ENCODE measurements at regions not wholly inside any gene's neighbourhood (a gene's known extent, or its start where the extent isn't known, plus 50 kb on each side); places are given as distances from the start of the nearest gene placed in this dataset.
"Not testable (repeated sequence)": the region's sequence is repeated elsewhere in the genome, so short reads cannot be mapped to it uniquely, and the experiment has no call there.

DNA sequence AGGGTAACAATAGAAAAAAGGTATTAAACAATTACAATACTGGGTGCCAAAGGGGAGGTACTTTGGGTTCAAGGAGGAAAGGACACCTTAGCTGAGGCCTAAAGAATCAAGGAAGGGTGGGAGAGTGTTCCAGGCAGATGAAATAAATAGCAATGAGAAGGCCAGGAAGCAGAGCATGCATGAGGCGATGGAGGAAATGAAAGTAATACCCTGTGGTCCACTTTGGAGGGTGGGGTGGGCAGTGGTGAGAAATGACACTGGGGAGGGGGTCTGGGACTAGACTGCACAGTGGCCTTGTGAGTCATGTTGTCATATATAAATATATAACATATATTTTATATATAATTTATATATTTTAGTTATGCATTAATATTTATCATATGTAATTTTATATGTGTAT, 55.9 kb downstream of the BHLHE40 start:
- DNase-seq: no peak

DNA sequence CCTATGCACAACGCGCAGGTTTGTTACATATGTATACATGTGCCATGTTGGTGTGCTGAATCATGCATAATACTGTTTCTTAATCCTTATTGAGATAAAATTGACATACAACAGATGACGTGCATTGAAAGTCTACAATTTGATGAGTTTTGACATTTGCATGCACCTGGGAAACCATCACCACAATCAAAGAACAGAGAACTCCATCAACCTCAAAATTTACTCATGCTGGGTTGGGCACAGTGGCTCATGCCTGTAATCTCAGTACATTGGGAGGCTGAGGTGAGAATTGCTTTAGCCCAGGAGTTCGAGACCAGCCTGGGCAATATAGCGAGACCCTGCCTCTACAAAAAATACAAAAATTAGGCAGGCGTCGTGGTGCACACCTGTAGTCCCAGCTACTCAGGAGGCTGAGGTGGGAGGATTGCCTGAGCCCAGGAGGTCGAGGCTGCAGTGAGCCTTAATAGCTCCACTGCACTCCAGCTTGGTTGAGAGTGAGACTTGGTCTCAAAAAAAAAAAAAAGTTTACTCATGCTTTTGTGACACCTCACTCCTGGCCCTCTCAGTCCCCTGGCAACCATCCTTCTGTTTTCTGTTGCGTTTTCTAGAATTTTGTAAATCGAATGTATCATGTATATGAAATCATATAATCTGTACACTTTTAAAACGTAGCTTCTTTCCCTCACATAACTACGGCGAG, 56.6 kb downstream of the BHLHE40 start:
- no peak for DNase-seq

DNA sequence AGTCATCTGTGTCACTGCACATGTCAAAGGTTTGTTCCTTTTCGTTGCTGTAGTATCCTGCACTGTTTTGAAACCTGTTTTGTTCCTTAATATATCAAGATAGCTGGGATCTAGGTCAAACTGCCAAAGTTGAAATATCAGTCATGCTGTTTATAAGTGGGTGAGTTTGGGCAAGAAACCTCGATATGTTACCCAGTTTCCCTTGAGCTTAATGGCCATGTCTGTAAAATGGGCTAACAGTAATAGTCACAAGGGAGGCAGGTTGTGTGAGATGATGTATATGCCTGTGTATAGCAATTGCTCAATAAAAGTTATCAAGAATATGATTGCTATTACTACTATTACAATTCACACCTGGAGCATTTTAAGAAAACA, 57.1 kb downstream of the BHLHE40 start:
- no peak for DNase-seq

DNA sequence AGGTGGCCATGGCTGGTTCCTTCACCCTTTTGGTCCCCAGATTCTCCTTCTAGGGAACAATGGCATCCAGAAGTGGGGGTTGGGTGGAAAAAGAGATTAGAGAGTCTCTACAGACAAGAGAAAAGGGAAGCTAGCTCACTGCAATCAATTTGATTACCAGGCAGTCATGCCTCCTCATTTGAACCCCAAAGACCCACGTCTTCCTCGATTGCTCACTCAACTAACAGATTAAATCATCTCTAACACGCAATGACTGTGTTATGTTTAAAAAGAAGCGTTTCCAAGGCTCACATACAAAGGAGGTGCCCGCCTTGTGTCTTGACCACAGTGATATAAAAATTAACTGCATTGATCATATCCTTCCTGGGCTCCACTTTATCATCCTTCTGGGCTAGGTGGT, 57.6 kb downstream of the BHLHE40 start:
- DNase-seq: no peak

DNA sequence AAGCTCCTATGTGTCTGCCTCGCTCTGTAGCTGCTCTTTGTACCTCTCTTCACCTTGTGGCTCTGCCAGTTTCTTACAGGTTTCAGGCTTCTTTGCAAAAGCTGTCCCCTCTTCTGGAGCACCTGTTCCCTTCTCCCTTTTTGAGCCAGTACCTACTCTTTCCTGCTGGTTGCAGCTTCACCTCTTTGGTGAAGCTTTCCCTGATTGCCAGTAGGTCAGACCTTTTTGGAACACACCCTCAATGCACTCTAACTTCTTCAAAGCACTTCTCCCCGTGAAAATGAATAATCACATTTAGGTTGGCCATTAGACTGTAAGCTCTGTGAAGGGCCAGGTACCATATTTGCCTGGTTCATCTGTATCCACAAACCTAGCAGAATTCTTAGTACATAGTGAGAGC, 60.3 kb downstream of the BHLHE40 start:
- DNase-seq: no peak

DNA sequence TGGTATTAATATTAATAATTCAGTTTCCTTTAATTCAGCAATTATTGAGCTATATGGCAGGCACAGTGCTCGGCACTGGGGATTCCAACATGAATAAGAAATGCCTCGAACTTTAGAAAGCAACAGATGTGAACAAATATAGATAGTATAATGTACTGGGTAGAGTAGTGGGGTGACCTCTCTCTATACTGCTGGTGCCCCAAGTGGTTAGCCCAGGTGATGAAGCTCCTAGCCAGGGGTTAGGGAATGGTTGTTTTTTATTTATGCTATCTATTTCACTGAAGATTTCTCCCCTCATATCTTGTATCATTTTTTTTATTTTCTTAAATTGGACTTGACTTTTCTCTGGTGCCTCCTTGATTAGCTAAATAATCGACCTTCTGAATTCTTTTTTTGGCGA, 62.1 kb downstream of the BHLHE40 start:
- DNase-seq: no peak

DNA sequence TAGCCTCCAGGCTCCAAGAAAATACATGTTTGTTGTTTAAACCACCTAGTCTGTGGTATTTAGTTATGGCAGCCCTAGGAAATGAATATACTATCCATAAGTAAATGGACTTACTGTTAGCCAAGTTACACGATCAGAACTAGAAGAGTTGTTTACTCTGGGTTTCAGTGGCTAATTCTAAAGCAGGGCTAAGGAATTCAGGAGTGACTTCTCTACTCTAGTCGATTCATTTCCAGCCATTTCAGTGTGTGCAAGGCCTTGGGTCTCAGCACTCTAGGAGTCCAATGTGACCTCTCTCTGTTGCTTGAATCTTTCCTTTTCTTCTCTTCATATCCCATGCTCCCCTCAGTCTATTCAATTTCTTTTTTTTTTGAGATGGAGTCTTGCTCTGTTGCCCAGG, 66.7 kb downstream of the BHLHE40 start:
- DNase-seq: no peak

DNA sequence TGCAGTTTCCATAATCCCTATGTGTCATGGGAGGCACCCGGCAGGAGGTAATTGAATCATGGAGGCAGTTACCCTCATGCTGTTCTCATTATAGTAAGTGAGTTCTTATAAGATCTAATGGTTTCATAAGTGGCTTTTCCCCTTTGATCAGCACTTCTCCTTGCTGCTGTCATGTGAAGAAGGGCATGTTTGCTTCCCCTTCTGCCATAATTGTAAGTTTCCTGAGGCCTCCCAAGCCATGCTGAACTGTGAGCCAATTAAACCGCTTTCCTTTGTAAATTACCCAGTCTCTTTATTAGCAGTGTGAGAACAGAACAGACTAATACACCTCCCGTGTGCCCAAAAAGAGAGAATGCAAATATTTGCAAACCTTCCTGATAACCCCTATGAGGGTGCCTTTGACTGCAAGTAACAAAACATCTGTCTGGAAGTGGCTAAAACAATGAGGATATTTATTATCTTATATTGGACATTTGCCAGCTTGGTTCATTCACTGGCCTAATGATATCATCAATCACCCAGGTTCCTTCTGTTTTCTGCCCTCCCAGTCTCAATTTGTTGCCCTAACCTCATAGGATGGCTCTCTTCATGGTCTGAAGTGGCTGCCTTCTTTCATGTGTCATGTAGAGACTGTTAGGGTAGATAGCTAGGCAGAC, 68.7 kb downstream of the BHLHE40 start:
- no peak for DNase-seq

DNA sequence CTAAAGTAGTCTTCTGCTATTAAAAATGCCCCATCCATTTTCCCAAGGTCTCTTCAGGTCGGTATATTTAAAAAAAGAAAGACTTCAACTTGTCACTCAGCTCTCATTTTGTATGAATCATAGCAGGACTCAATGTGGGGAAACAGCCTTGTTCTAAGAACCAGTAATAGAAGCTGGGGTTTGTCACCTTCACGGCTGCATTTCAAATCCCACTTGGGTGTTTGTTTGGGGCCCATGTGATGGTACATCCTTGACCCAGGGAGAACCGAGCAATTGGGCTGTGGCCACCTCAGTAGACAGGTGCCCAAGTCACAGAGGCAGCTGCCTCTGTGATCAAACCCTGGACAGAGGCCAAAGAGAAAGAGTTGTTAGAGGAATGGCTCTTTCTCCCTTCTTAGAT, 70.3 kb upstream of the ARL8B start:
- no peak for DNase-seq

DNA sequence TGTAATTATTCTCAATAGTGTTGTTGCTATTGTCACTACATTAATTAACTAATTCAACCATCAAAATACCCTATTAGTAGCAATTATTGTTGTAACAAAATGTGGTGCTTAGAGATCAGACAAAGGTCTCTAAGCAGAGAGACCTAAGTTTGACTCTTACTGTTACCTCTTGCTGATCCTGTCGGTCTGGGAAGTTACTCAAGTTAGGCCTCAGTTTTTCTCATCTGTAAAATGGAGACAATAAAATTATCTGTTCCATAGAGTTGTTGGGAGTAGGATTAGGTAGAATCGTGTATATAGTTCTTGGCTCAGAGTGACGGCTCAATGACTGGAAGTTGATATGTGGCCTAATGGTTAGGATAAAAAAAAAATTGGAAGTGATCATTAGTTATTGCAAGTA, 69.8 kb upstream of the ARL8B start:
- no peak for DNase-seq

DNA sequence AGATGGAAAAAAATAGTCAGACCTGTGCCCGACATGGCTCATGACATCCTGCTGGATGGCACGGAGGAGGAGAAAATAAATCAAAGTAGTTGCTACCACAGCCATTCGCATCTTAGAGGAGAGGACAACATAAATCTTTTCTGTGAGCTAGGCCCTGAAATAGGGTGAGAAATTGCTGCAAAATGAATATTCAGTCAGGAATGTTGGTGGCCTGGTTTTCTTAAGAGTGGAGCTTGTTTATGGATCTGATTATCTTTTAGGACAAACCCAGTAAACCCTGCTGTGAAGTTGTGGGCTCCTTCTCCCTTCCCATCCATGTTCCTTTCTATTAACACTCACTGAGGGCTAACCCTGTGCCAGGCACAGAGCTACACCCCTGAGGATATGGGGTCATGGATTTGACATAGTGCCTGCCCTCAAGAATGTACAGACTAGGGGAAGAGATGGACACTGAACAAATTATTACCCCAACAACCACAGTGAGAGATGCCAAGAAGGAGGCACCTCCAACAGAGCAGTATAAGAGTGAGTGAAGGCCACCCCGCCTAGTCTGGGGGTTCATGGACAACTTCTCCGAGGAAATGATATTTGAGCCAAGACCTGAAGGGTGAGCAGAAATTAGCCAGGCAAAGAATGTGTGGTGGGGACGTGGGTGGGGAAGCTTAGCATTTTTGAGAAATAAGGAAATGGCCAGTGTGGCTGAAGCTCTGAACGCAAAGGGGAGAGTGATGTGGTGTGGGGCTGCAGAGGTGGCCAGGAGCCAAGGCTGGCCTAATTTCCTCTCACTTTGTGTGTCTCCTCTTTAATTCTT, 68.9 kb upstream of the ARL8B start:
- DNase-seq: no peak

DNA sequence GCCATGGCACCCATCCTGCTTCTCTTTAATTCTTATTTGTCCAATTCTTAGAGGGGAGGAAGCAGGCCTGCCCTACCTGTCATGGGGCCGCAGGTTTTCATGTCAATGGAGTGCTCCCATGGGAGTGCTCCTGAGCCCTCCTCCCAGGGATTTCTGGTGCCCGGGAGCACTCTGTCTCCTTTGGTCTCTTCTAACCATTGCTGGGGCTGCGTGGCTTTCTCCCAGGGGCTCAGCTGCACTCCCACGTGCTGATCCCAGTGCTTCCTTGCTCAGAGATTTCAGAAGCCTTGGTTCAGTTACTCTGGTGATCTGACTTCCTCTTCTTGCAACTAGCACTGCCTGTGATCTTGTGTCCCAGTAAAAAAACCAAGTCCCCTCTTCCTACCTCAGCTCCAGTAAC, 68.0 kb upstream of the ARL8B start:
- no peak for DNase-seq

DNA sequence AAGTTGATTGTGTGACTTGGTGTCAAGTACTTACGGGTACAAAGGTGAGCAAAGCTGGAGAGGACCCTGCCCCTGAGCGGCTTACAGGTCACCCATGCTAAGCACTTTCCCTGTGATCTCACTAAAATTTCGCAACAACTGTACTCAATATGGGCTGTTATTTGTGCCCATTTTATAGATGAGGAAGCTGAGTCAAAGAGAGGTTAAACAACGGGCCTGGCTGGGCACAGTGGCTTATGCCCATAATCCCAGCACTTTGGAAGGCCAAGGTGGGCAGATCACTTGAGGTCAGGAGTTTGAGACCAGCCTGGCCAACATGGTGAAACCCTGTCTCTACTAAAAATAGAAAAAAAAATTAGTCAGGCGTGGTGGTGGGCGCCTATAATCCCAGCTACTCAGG, 67.5 kb upstream of the ARL8B start:
- DNase-seq: not testable (repeated sequence)

DNA sequence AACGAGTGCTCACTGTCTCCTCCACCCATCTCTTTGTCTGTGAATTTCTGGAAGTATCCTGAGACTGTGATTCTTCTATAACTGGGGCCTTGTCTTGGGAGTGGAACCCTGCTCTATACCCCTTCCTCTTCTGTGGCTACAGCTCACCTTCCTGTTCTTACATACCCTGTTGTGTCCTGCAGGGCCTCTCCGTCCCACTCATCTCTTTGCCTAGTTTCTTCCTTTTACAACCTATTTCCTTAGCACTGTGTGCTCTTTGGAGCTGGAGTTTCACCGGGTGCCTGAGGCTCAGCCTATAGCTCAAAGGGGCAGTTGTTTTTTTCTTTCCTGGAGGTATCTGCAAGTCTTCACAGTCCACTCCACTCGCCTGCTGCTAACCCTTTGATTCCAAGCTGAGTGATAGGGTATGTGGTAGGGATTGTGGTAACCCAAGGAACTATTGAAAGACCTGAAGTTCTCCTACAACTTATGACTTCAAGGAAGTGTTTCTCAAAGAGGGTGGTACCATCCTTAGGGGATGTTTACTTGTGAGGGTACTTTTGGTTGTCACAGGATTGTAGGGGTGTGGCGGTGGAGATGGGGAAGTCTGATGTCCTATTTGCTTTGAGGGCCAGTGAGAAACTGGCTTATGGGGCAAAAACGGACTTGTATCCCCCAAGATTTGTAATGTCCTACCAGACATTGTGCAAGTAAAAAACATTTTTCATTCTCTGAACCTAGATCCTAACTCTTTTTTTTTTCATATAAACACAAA, 66.6 kb upstream of the ARL8B start:
- no peak for DNase-seq

DNA sequence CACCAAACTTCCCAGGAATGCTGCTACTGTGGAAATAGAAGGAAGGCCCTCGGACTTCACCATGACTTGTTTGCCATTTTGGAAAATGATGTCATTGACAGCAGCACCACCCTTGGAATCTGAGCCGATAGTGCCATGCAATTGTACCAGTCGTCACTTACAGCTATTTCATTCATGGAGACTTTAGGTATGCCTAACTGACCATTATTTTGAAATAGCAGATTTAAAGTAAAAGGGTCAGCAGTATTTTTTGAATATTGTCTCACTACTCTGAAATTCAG, 66.0 kb upstream of the ARL8B start:
- no peak for DNase-seq

DNA sequence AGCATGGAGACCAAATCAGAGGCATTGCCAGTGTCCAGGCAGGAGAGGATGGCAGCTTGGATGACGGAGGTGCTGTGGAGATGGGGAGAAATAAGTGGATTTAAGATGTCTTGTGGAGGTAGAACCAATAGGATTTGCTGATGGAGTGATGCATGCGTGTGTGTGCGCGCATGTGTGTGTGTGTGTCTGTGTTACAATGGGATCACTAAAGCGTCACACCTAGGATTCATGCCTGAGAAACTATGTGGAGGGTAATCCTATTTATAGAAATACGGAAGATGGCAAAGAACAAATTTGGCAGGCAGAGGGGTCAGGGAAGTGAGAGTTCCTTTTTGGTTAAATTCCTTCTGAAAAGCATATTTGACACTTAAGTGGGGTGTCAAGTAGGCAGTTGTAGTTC, 64.8 kb upstream of the ARL8B start:
- DNase-seq: no peak

DNA sequence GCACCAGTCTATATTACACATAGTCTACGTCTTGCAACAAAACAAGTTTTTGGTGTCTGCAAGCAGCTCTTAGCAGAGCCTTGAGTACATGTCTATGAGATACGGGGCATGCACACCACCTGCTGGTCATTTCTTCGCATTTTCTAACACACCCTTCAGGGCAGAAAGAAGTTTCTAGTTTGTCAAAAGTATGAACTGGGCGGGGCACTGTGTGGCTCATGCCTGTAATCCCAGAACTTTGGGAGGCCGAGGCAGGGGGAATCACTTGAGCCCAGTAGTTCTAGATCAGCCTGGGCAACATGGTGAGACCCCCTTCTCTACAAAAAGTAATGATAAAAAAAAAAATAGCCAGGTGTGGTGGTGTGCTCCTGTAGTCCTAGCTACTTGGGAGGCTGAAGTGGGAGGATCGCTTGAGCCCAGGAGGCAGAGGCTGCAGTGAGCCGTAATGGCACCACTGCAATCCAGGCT, 64.2 kb upstream of the ARL8B start:
- peak; percentile 81 for DNase-seq

DNA sequence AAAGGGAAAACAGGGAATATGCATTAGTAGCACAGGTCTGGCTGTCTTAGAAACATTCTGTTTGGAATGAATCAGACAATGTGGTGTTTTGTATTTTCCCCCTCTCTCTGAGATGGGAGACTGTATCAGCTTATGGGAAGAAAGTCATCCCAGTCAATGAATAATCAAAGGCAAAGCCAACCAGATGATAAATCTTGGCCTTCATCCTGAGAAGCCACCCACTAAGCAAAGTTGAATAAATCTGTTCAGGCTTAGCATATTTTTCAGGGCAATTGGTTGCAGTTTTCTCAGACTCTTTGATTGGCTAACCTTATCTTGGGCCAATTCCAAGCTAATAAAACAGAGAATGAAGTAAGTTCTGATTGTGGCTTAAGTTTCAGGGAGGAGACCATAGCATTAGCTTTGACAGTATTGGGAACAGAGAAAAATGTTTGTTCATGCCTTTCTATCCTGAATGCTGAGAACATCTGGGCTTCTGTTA, 63.6 kb upstream of the ARL8B start:
- no peak for DNase-seq

DNA sequence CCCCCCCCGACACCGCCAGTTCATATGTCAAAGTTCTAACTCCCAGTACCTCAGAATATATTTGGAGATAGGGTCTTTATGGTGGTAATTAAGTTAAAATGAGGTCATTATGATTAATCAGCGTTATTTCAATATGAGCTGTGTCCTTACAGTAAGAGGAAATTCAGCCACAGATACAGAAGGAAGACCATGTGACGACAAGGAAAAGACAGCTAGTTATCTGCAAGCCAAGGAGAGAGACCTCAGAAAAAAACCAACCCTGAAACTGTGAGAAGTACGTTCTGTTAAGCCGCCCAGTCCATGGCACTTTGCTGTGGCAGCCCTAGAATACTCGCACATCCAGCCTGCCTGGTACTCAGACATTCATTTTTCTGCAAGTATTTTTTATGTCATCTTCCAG, 62.3 kb upstream of the ARL8B start:
- DNase-seq: no peak

DNA sequence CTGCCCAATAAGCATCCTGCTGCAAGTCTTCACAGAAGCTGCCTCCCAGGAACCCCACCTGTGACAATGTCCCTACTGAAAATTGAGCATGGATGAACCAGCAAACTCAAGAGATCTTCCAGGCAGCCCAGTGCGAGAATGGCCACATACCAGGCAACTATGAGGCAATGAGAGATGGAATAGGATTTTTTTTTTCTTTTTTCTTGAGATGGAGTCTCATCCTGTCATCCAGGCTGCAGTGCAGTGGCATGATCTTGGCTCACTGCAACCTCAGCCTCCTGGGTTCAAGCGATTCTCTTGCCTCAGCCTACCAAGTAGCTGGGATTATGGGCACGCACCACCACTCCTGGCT, 60.9 kb upstream of the ARL8B start:
- no peak for DNase-seq

DNA sequence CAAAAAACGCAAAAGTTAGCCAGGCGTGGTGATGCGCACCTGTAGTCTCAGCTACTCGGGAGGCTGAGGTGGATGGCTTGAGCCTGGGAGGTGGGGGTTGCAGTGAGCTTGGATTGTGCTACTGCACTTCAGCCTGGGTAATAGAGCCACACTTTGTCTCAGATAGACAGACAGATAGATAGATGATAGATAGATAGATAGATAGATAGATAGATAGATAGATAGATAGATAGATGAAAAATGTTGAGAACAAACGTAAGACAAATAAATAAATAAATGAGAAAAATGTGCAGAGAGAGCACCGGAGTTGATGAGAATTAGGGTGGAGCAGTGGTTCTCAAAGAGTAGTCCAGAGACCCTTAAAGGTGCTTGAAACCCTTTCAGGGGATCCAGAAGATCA, 58.4 kb upstream of the ARL8B start:
- DNase-seq: no peak

DNA sequence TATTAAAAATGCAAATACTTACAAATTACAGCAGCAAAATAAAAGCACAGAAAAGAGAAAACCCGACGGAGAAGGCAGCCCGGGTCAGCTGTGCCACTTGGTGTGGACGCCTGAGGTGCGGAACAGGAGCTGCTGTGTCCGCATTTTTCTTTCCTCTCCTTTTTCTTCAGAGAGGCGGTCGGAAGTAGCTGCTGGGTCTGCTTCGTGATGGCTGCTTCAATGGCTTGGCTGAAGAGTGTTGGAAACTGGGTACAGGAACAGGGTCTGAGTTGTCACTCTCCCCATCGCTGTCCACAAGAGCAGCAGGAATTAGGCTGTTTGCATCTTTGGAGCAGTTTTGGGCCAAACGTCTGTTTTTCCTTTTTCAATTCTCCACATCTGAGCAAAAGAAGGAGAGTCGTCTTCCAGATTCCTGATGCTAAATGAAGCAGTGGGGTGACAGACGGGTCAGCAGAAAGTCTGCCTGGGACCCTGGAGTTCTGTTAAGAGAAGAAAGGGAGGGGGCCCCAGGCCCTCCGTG, 53.5 kb upstream of the ARL8B start:
- DNase-seq: no peak

DNA sequence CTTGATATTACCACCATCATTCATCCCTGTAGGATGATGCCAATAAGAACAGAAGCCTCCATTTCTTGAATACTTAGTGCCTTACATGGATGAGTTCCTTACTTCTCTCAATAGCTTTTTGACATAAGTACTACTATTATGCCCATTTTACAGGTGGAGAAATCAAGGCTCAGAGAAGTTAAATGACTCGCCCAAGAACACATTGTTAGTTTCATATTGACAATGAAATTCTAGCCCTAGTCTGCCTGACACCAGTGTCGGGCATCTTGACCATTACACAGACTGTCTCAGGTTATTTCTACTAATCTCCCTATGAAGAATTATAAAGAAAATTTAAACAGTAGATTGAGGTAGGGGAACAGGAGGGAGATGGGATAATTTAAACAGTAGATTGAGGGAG, 52.5 kb upstream of the ARL8B start:
- no peak for DNase-seq

All from right forelimb (tissue), 1 donor.